T-helper 17 cell (primary cell): ENCODE measurements at regions not wholly inside any gene's neighbourhood (a gene's known extent, or its start where the extent isn't known, plus 50 kb on each side); places are given as distances from the start of the nearest gene placed in this dataset.

Experiments
- ATAC-seq: fragments of 150-1000 bp; cut with Tn5 transposase; 2 replicates; pipeline ENCODE4 v1.10.0; 2021; ENCODE audit warnings: mild to moderate bottlenecking, moderate library complexity
- DNase-seq, 3 donors: peaks; one replicate each; pipeline versions ENCODE4 v3.0.0 to v3.0.0-alpha.2; 2020 to 2021
- H3K9me3 ChIP-seq: one replicate; pipeline ENCODE4 v1.7.0; 2013; ENCODE audit warnings: low read length, mild to moderate bottlenecking; ENCODE audit not compliant: control insufficient read depth, poor library complexity, severe bottlenecking
- H3K27ac Mint-ChIP-seq: one replicate; pipeline ENCODE4 v1.8.0; 2022; ENCODE audit warnings: mild to moderate bottlenecking, moderate library complexity, mixed read lengths
- H3K27me3 Mint-ChIP-seq: one replicate; pipeline ENCODE4 v1.8.0; 2022; ENCODE audit warnings: mixed read lengths
- H3K36me3 Mint-ChIP-seq: one replicate; pipeline ENCODE4 v1.8.0; 2022; ENCODE audit warnings: low read depth, mixed read lengths
- H3K4me1 Mint-ChIP-seq: one replicate; pipeline ENCODE4 v1.8.0; 2022; ENCODE audit warnings: mild to moderate bottlenecking, mixed read lengths
- H3K4me3 Mint-ChIP-seq: one replicate; pipeline ENCODE4 v1.8.0; 2022; ENCODE audit warnings: mild to moderate bottlenecking, moderate library complexity, mixed read lengths

- H3K27me3 Mint-ChIP-seq: peaks cover 43% of the 10 kb centered on the region
- H3K27ac Mint-ChIP-seq: no peak overlapping the region
- no peaks in the 10 kb centered on the region for H3K9me3 ChIP-seq
- no peak for ATAC-seq
- H3K36me3 Mint-ChIP-seq: peaks cover 2% of the 10 kb centered on the region
- no peak overlapping the region for H3K4me3 Mint-ChIP-seq
- no peak for DNase-seq
- H3K4me1 Mint-ChIP-seq: no peaks in the 10 kb centered on the region
Measured at GRCh38 chr5:58275516-58275915, 184.4 kb downstream of the PLK2 start.

GRCh38 chr5:58274191-58274590, 185.7 kb downstream of the PLK2 start:
- Mint-ChIP-seq H3K27ac (no peak overlapping the region), H3K36me3 (peaks cover 2% of the 10 kb centered on the region), H3K4me1 (no peaks in the 10 kb centered on the region), H3K27me3 (peaks cover 36% of the 10 kb centered on the region), H3K4me3 (no peak overlapping the region)
- no peak for DNase-seq
- ATAC-seq: no peak
- H3K9me3 ChIP-seq: no peaks in the 10 kb centered on the region

DNA sequence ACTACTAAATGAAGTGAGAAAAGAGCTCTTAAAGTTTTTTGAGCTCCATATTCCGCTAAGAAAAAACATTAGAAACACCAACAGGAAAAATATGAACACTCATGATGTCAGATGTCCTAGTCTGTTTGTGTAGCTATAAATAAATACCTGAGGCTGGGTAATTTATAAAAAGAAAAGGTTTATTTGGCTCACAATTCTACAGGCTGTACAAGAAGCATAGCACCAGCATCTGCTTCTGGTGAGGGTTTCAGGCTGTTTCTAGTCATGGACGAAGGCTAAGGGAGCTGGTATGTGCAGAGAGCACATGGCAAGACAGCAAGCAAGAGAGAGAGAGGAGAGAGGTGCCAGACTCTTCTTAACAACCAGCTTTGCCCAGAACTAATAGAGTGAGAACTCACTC, 186.2 kb downstream of the PLK2 start:
- Mint-ChIP-seq H3K27me3 (peaks cover 36% of the 10 kb centered on the region), H3K36me3 (peaks cover 2% of the 10 kb centered on the region), H3K27ac (no peak overlapping the region), H3K4me1 (no peaks in the 10 kb centered on the region), H3K4me3 (no peak overlapping the region)
- no peaks in the 10 kb centered on the region for H3K9me3 ChIP-seq
- no peak for DNase-seq
- no peak for ATAC-seq

DNA sequence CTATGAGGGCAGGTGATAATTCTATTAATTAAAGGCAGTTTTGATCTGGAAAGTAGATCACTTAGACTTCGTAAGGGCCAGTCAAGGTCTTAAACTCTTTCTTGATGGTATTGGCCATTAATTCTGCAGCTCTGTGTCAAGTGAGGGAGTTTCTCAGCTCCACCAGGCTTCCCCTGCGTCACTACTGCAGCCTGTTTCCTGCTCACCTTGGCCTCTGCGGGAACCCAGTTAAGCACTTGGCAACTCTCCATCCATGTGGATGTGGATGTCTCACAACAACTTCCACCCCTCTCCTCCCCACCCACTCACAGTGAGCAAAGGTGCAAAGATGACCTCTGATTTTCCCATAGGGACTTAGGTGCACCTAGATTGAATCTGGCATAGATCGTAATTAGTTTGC, 191.6 kb downstream of the PLK2 start:
- Mint-ChIP-seq H3K27me3 (peaks cover 23% of the 10 kb centered on the region), H3K27ac (no peak overlapping the region), H3K36me3 (no peaks in the 10 kb centered on the region), H3K4me3 (no peak overlapping the region), H3K4me1 (no peaks in the 10 kb centered on the region)
- no peaks in the 10 kb centered on the region for H3K9me3 ChIP-seq
- no peak for DNase-seq
- ATAC-seq: no peak

DNA sequence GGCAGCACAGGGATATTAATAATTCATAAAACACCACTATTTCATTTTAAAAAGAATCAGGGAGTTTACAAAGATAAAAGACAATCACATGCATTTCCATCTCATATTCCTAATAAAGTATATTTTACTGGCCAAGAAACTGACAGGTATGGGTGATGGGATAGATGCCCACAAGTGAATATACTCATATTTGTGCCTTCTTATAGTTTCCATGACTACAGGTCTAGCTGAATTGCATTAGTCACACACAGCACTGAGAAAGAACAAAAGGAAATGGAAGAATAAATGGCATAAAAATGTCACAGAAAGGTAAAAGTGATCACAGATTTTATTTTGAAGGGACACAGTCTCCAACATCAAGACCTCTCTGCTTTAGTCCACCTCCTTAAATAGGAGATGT, 193.5 kb downstream of the PLK2 start:
- no peaks in the 10 kb centered on the region for H3K36me3 Mint-ChIP-seq
- no peak overlapping the region for H3K27ac Mint-ChIP-seq
- no peak overlapping the region for H3K4me3 Mint-ChIP-seq
- no peak for ATAC-seq
- no peaks in the 10 kb centered on the region for H3K9me3 ChIP-seq
- H3K4me1 Mint-ChIP-seq: no peaks in the 10 kb centered on the region
- H3K27me3 Mint-ChIP-seq: peaks cover 22% of the 10 kb centered on the region
- DNase-seq: no peak

GRCh38 chr5:58265246-58265930, 194.5 kb downstream of the PLK2 start:
- Mint-ChIP-seq H3K4me3 (no peak overlapping the region), H3K4me1 (no peaks in the 10 kb centered on the region), H3K27ac (no peak overlapping the region), H3K36me3 (no peaks in the 10 kb centered on the region), H3K27me3 (peaks cover 14% of the 10 kb centered on the region)
- DNase-seq (no peak), ATAC-seq (no peak)
- H3K9me3 ChIP-seq: no peaks in the 10 kb centered on the region

DNA sequence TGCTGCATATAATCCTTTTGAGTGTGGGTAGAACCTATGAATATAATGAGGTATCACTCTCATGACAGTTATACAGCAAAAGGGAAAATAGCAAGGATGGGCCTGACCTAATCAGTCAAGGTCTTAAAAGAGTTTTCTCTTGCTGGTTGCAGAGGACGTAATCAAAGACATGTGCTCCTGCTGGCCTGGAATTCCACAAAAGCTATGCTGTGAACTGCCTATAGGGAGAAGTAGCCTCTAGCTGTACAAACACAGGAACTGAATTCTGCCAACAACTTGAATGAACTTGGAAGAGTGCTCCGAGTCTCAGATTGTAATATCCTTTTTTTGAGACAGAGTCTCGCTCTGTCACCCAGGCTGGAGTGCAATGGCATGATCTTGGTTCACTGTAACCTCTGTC, 195.6 kb downstream of the PLK2 start:
- Mint-ChIP-seq H3K27me3 (peaks cover 23% of the 10 kb centered on the region), H3K27ac (no peak overlapping the region), H3K4me3 (no peak overlapping the region), H3K36me3 (no peaks in the 10 kb centered on the region), H3K4me1 (no peaks in the 10 kb centered on the region)
- DNase-seq: no peak
- no peaks in the 10 kb centered on the region for H3K9me3 ChIP-seq
- ATAC-seq: no peak

DNA sequence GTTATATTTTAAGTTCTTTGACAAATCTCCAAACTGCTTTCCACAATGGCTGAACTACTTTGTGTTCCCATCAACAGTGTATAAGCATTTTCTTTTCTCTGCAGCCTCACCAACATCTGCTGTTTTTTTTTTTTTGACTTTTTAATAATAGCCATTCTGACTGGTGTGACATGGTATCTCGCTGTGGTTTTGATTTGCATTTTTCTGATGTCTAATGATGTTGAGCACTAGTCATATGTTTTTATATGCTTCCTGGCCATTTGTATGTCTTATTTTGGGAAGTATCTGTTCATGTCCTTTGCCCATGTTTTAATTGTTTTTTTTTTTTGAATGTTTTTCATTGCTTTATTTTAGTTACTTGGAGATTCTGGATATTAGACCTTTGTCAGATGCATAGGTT, 196.6 kb downstream of the PLK2 start:
- Mint-ChIP-seq H3K4me1 (no peaks in the 10 kb centered on the region), H3K27me3 (peaks cover 17% of the 10 kb centered on the region), H3K27ac (no peak overlapping the region), H3K4me3 (no peak overlapping the region), H3K36me3 (no peaks in the 10 kb centered on the region)
- ATAC-seq (no peak), DNase-seq (no peak)
- H3K9me3 ChIP-seq: no peaks in the 10 kb centered on the region

DNA sequence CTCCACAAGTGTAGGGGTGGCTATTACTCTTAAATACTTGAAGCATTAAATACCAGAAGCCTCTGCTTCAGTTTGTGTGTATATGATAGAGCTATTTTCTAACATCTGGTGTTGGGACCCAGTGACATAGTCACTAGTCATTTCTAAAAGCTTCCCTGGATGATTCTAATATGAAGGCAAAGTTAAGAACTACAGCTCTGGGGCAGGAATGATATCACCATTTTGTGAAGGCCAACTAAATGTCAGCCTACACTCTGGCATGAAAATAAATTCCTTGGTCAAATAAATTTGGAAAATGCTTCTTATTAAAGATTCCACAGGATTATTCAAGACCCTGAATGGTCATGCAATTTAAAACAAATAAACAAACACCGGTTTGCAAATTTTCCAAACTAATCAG, 197.7 kb downstream of the PLK2 start:
- Mint-ChIP-seq H3K4me1 (no peaks in the 10 kb centered on the region), H3K36me3 (no peaks in the 10 kb centered on the region), H3K27ac (no peak overlapping the region), H3K4me3 (no peak overlapping the region), H3K27me3 (peaks cover 10% of the 10 kb centered on the region)
- DNase-seq: no peak
- no peaks in the 10 kb centered on the region for H3K9me3 ChIP-seq
- ATAC-seq: no peak

- ATAC-seq: no peak
- Mint-ChIP-seq H3K36me3 (no peaks in the 10 kb centered on the region), H3K4me1 (no peaks in the 10 kb centered on the region), H3K4me3 (no peak overlapping the region), H3K27me3 (peaks cover 10% of the 10 kb centered on the region), H3K27ac (no peak overlapping the region)
- H3K9me3 ChIP-seq: no peaks in the 10 kb centered on the region
- DNase-seq: no peak
Measured at GRCh38 chr5:58261605-58262004, 198.3 kb downstream of the PLK2 start.

DNA sequence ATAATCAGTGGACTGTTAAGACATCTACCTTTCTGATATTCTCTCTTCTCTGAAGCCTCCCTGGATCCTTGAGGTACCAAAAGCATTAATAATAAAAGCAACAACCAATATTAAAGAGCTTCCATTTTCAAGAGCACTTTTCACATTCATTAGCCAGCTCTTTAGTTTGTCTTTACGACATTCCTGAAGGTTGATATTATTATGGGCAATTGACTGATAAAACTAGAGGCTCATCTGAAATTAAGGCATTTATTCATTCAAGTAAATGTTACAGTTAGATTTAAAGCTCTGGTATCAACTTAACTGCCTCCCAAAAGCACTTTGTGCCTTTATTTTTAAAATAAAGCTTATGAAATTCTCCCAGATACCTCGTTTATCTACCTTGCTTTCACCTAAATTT, 199.6 kb downstream of the PLK2 start:
- Mint-ChIP-seq H3K36me3 (peaks cover 2% of the 10 kb centered on the region), H3K27ac (no peak overlapping the region), H3K4me1 (no peaks in the 10 kb centered on the region), H3K4me3 (no peak overlapping the region), H3K27me3 (peaks cover 10% of the 10 kb centered on the region)
- no peak for DNase-seq
- no peak for ATAC-seq
- no peaks in the 10 kb centered on the region for H3K9me3 ChIP-seq

DNA sequence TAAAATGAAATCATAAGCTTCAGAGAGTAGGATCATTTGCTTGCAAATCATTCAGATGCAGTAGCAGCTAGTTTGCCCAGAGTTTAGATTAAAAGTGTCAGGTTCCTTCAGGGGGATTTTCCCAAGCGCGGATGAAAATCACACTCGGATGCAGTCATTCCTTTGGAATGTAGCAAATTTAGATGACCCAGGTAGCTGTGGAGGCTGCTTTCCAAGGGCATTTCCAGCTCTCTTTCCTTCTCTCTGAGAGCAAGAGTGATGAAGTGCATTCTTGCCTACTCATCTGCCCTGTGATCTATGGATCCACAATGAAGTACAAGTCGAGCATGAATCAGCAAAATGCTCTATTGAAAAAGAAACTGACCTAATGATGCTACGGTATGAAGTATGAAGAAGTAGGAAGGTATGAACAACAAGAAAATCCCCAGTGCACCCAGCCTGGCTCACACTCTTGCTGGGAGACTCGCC, 200.2 kb downstream of the PLK2 start:
- Mint-ChIP-seq H3K27me3 (peaks cover 10% of the 10 kb centered on the region), H3K4me1 (no peaks in the 10 kb centered on the region), H3K4me3 (no peak overlapping the region), H3K27ac (no peak overlapping the region), H3K36me3 (peaks cover 2% of the 10 kb centered on the region)
- ATAC-seq: no peak
- DNase-seq: no peak
- no peaks in the 10 kb centered on the region for H3K9me3 ChIP-seq

DNA sequence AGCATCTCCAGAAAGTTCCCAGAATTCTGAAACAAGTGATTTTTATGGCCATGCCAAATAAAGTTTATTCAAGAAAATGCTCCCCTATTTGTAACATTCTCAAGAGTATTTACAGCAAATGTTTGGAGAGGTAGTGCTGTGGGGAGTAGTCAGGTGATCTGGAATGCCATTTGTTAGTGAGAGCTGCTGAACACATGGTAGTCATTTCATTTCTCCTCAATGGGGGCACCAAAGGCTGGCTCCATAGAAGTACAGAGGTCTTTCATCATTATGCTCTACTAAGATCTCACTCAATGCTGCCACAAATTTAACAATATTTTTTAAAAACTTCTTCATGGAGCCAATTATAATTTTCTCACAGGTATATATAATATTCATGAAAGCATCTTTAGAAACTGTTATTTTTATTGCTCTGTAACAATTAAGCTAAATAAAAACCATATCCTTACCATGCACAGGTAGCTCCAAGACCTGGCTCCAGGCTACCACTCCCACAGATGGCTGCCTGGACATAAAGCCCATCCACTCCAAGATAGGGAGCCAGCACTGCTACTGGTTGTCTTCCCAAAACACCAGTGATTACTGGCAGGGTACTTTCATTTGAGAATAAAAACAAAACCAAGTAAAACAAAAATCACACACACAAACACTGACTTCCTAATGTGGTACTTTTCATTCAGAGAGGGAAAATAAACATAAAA, 200.8 kb downstream of the PLK2 start:
- no peaks in the 10 kb centered on the region for H3K4me1 Mint-ChIP-seq
- no peak overlapping the region for H3K27ac Mint-ChIP-seq
- no peak for ATAC-seq

DNA sequence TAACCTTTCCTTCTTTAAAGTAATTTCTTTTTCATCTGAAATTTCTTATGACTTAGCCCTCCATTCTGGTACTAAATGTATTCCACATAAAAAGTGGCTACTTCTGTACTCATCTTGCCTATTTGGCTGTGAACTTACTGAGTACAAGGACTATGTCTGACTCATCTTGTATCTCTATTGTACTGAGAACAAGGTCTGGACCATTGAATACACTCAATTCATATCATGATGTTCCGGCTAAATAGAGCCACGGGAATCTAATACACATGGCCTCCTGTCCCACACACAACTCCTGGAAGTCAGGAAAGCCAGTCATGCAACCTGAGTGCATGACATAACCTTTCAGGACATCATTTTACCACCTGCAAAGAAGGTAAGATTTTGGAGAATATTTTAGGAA, 203.9 kb downstream of the PLK2 start:
- Mint-ChIP-seq H3K36me3 (peaks cover 2% of the 10 kb centered on the region), H3K4me1 (no peaks in the 10 kb centered on the region), H3K4me3 (no peak overlapping the region), H3K27ac (no peak overlapping the region), H3K27me3 (peaks cover 24% of the 10 kb centered on the region)
- ATAC-seq (no peak), DNase-seq (no peak)
- H3K9me3 ChIP-seq: no peaks in the 10 kb centered on the region

More for the DNA sequence above, 200.8 kb downstream of the PLK2 start:
- no peaks in the 10 kb centered on the region for H3K9me3 ChIP-seq
- DNase-seq: no peak
- Mint-ChIP-seq H3K36me3 (peaks cover 2% of the 10 kb centered on the region), H3K4me3 (no peak overlapping the region), H3K27me3 (peaks cover 15% of the 10 kb centered on the region)
